Left ventricle myocardium inferior (tissue), 1 donor: ENCODE measurements at regions not wholly inside any gene's neighbourhood (a gene's known extent, or its start where the extent isn't known, plus 50 kb on each side); places are given as distances from the start of the nearest gene placed in this dataset.

Experiments
- DNase-seq: peaks from one replicate; pipeline ENCODE4 v3.0.0-alpha.2; 2020
- H3K27ac ChIP-seq: fragments of 200-600 bp; replicated peaks from 2 replicates; pipeline ENCODE4 v1.8.0; 2021
- H3K27me3 ChIP-seq: fragments of 200-600 bp; 2 replicates; pipeline ENCODE4 v1.8.0; 2021; ENCODE audit warnings: low read depth
- H3K36me3 ChIP-seq: fragments of 200-600 bp; 2 replicates; pipeline ENCODE4 v1.8.0; 2021
- H3K4me1 ChIP-seq: fragments of 200-600 bp; 2 replicates; pipeline ENCODE4 v1.8.0; 2021
- H3K4me3 ChIP-seq: fragments of 200-600 bp; 2 replicates; pipeline ENCODE4 v1.8.0; 2021; ENCODE audit warnings: mild to moderate bottlenecking, moderate library complexity
- H3K9me3 ChIP-seq: fragments of 200-600 bp; replicated peaks from 2 replicates; pipeline ENCODE4 v1.8.0; 2021
- CTCF ChIP-seq: fragments of 200-600 bp; IDR thresholded peaks from 2 replicates; pipeline ENCODE4 v1.8.0; 2021; ENCODE audit warnings: antibody characterized with exemption, mild to moderate bottlenecking, borderline replicate concordance
- intact Hi-C: fragments of 100-400 bp; cut with micrococcal nuclease; formaldehyde crosslinking; loops from one replicate; pipeline ENCODE4 v1.11.0; 2022
- donor health status: DM: no; HTN: yes; CAD: no; lungs with severe emphysema.

- H3K9me3 ChIP-seq = no peaks in the 10 kb centered on the region
- no peak for DNase-seq
- no peak overlapping the region for H3K4me3 ChIP-seq
- no peak for TF ChIP-seq CTCF
- no peak overlapping the region for H3K27ac ChIP-seq
- H3K27me3 ChIP-seq = no peaks in the 10 kb centered on the region
- H3K36me3 ChIP-seq = no peaks in the 10 kb centered on the region
- intact Hi-C loops = no loop called here
- H3K4me1 ChIP-seq = no peaks in the 10 kb centered on the region
Measured at GRCh38 chr12:62127516-62127915, 132.7 kb upstream of the USP15 start.

- no peak overlapping the region for H3K27ac ChIP-seq
- no peaks in the 10 kb centered on the region for H3K4me1 ChIP-seq
- no peak for TF ChIP-seq CTCF
- intact Hi-C loops = no loop called here
- H3K36me3 ChIP-seq = no peaks in the 10 kb centered on the region
- no peak for DNase-seq
- H3K27me3 ChIP-seq = no peaks in the 10 kb centered on the region
- H3K9me3 ChIP-seq = no peaks in the 10 kb centered on the region
- H3K4me3 ChIP-seq = no peak overlapping the region
Measured at GRCh38 chr12:62128175-62128975, 131.8 kb upstream of the USP15 start.

DNA sequence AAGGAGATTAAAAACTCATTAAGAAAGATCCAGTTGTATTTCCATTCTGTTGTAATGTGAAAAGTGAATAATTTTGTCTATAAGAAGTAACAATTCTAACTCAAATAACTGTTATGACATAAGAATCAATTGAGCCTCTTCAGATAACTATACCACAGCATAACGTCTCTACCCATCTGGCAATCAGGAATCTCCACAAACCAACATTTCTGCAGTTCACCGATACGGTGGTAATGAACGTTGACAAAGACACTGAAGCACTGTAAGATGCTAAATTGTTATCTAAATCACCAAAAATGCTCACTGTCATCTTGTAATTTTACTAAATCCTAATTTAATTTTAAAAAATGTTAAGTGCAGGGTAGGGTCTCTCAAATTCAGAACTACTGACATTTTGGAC, 130.9 kb upstream of the USP15 start:
- no peak overlapping the region for H3K4me3 ChIP-seq
- no peaks in the 10 kb centered on the region for H3K9me3 ChIP-seq
- no peaks in the 10 kb centered on the region for H3K36me3 ChIP-seq
- no peak for TF ChIP-seq CTCF
- intact Hi-C loops = no loop called here
- H3K27me3 ChIP-seq = no peaks in the 10 kb centered on the region
- DNase-seq = no peak
- no peak overlapping the region for H3K27ac ChIP-seq
- no peaks in the 10 kb centered on the region for H3K4me1 ChIP-seq

GRCh38 chr12:62130402-62130801, 129.8 kb upstream of the USP15 start:
- no peak for DNase-seq
- Histone ChIP-seq H3K27ac (no peak overlapping the region), H3K9me3 (no peaks in the 10 kb centered on the region), H3K27me3 (no peaks in the 10 kb centered on the region), H3K4me1 (no peaks in the 10 kb centered on the region), H3K36me3 (no peaks in the 10 kb centered on the region), H3K4me3 (no peak overlapping the region)
- no peak for TF ChIP-seq CTCF
- intact Hi-C loops = no loop called here

DNA sequence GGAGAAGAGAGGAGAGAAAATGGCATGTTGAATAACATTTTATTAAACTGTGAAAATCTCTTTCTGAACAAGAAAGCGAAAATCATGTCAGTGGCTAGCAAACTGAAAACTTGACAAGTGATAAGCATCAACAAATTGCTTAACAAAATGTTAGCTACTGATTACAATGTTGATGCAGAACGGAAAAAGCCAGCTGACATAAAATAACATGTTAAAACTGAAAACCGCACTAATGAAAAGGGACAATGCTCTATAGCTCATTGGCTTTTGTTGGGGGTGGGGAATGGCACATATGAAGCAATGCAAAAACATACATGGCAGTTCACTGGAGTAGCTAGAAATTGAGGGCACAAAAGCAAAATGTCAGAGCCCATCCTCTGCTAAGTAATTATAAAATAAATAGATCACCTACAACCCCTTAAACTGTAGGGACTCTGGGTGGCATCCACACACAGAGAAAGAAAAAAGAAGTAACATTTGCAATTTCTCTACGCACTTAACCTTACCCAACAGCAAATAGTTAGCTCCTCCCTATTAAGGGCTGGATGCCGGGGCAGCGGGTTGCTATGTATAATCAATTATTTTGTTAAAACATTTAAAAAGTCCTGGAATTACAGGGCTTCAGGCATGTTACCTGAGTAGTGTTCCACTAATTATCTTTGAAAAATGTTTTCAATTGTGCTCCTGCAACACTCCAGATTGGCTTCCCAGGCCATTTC, 129.2 kb upstream of the USP15 start:
- intact Hi-C loops = no loop called here
- TF ChIP-seq CTCF = no peak
- Histone ChIP-seq H3K4me3 (no peak overlapping the region), H3K27ac (no peak overlapping the region), H3K36me3 (no peaks in the 10 kb centered on the region), H3K27me3 (no peaks in the 10 kb centered on the region), H3K4me1 (no peaks in the 10 kb centered on the region), H3K9me3 (no peaks in the 10 kb centered on the region)
- DNase-seq = no peak
